GM18499 (cell line): ENCODE measurements at regions not wholly inside any gene's neighbourhood (a gene's known extent, or its start where the extent isn't known, plus 50 kb on each side); places are given as distances from the start of the nearest gene placed in this dataset.
"Not testable (repeated sequence)": the region's sequence is repeated elsewhere in the genome, so short reads cannot be mapped to it uniquely, and the experiment has no call there.

ENCODE experiments used
- ATAC-seq: cut with Tn5 transposase; IDR thresholded peaks from one replicate; pipeline ENCODE4 v1.9.1; 2021; ENCODE audit warnings: moderate number of reproducible peaks; ENCODE audit not compliant: insufficient read depth, unreplicated experiment

DNA sequence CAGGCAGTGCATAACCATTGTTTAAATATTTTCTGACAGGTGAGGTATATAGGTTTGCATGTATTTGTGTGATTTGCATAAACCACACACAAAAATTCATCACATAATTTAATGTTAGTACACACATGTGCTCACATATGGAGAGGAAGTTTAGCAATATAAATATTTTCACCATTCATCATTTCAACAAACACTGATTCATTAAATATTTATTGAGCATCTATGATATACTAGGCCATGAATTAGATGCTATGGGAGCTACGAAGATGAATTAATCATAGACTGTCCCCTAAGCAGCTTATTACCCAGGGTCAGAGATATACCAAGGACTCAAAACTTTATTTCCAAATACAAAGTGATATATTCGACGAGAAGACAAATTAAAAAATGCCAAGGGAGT lies 311.6 kb upstream of the PIK3C3 start:
- ATAC-seq = no peak

DNA sequence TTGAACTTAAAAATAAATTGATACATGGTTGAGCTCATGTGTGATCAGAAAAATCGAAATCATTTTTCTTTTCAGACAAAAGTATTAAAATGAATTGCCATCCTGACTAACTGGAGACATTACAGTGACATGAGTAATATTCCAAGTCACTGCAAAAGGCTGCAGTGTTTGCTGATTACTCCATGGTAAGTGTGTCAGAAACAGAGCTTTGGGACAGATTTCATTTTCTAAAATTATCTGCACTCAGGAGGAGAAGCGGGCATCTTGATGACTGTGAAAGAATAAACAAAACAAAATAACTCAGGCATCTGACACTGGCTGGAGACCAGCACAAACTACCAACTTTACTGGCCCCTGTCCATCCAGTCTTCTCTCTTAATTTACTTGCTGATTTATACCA lies 312.3 kb upstream of the PIK3C3 start:
- no peak for ATAC-seq

DNA sequence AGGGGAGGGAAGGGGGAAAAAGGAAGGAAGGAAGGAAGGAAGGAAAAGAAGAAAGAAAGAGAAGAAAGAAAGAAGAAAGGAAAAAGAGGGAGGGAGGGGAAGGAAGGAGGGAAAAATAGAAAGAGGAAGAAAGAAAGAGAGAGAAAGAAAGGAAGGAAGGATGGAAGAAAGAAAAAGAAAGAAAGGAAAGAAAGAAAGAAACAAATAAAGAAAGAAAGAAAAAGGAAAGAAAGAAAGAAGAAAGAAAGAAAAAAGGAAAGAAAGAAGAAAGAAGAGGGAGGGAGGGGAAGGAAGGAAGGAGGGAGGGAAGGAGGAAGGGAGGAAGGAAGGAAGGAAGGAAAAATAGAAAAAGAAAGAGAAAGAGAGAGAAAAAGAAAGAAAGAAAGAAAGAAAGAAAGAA lies 315.8 kb upstream of the PIK3C3 start:
- ATAC-seq = no peak

DNA sequence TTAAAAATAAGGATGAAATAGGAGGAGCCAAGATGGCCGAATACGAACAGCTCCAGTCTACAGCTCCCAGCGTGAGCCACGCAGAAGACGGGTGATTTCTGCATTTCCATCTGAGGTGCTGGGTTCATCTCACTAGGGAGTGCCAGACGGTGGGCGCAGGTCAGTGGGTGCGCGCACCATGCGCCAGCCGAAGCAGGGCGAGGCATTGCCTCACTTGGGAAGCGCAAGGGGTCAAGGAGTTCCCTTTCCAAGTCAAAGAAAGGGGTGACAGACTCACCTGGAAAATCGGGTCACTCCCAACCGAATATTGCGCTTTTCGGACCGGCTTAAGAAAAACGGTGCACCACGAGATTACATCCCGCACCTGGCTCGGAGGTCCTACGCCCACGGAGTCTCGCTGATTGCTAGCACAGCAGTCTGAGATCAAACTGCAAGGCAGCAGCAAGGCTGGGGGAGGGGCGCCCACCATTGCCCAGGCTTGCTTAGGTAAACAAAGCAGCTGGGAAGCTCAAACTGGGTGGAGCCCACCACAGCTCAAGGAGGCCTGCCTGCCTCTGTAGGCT lies 323.2 kb upstream of the PIK3C3 start:
- ATAC-seq = not testable (repeated sequence)

DNA sequence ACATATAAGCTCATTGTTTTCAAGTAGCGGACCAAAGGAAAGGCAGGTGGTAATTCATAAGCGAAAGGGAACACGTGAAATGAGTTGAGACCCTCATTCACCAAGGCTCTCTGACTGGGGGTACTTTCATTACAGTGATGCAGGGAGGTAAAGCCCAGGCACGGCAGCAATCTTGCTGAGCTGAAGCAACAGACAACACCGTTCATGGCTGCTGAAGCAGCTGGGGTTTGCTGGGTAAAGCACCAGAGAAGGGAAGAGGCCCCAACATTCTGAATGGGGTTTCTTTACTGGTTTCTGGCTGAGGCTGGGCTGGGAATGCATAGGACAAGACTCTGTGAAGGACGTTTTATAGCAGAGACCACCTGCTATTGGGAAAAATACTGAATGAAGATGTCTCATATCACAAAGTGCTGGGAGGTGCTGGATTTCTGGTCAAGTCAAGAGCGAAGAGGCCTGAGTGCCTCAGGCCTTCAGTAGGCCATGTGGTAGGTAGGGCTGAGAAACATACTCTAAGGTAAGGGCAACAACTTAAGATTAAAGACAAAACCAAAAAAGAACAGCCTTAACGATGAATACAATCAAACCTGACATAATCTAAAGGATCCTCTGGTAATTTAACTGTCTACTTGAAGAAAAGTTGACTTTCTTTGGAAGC lies 324.7 kb upstream of the PIK3C3 start:
- ATAC-seq = no peak

DNA sequence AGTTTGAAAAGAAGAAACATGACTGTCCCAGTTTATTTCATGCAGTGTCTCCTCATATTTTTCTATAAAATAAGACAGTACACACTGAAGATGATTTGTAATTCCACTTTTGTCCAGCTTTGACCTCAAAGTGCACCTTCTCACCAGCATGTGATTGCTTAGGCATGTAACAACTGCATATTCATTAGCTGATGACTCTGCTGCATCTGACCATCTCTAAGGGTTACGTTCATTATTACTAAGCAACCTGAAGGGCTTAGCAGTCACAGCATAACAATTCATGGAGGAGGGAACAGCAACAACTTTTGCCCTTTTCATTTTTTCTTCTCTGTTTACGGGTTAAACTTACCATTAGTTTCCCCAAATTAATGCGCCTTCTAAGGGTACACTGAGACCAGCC lies 330.6 kb upstream of the PIK3C3 start:
- no peak for ATAC-seq

DNA sequence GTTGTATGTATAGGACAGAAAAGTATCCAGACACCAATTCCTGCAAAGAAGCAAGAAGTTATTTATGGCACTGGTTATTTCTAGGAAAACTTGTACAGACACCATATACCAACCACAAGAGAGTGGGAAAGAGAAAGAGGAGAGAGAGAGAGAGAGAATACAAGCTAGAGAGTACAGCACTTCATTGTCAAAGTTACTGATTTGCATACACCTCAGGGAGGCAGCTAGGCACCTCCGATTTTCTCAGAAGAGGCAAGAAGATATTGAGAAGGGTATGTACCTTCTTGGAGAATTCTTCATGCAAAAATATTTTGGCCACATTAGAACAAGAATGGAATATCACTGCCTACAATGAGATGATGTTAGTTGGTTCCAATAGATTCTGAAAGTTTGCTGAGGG lies 333.9 kb upstream of the PIK3C3 start:
- ATAC-seq = no peak

DNA sequence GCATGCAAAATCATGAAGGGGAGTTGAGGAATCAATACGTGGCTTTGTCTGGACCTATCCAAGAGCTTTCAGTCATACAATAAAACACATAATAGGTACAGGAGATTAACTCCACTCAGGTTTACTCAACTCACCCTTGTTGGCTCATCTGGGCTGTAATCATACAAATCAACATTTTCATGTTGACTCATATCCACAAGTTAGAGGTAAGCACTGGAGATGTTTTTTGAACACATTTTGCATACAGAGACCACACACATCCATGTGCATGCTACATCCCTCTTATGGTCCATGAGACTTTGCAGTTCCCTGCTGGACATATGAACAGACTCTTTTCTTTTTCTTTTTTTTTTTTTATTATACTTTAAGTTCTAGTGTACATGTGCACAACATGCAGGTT lies 336.9 kb upstream of the PIK3C3 start:
- ATAC-seq = no peak

DNA sequence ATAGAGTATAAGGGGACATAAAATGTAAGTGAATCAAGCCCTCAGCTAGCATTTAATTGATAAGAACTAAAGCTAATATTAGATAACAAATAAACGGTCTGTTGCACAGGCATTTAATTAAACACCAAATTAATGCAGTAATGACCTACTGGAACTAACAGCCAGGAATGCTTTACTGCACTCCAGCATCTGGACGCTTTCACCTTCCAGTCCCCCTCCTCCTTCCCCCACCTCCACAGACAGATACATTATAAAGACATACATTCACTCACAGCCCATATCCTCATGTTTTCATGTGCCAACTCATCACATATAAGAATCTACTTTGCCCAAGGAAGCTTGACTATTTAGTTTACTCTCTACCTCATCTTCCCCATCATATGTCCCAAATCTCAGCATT lies 337.4 kb upstream of the PIK3C3 start:
- no peak for ATAC-seq

DNA sequence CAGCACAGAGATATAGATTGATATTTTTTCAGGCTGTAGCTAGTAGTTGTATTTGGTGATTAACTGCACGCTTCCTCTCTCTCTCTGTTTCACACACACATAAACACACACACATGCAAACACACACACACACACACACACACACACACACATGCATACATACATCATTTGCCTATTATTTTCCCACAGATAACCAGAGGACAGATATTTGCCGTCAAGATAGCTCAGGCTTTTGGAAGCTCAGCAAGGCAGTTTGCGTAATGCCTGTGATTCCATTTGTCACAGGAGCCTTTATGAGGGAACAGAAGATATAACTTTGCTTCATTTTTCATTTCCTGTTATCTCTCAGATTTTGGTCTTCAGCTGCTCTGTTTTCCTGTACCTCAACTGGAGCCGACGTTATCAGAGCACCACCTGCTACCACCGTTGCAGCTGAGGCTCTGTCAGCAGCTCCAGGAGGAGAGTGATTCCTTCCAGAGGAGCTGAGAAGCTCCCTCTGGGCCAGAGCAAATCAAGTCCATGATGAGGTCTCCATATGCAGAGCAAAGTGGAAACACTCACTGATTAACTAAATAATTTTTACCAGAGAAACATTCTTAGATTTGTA lies 341.9 kb upstream of the PIK3C3 start:
- no peak for ATAC-seq

DNA sequence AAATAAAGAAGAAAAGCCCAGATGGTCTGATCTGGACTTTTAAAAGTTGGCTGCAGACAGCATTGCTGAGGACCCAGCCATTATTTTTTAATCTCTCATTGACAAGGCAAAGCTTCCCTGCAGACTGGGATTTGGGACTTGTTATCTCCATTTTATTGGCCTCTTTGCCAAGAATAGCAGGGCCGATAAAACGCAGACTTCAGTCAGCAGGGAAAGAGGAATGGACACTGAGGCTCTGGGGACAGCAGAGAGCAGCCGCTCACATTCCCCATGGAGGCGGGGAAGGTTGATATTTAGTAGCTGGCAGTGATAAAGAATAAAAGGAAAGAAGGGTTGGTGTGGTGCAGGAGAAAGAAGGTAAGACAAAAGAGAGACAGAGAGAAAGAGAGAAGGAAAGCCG lies 350.1 kb upstream of the PIK3C3 start:
- no peak for ATAC-seq

DNA sequence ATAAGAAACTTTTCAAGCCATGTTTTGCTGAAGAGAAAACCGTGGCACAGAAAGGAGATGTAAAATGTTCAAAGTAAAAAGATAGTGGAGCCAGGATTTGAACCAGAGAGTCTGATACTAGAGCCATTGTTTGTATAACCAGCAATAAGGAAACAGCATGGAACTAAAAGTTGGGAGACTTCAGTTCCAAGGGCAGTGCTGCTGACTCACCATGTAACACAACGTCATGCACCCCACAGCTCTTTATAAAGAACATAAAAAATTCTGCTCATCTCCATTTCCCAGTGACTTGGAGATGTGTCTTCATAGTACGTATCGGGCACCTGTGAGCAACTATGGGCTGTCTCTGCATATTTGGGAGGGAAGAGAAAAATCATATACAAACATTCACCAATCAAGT lies 353.0 kb upstream of the PIK3C3 start:
- ATAC-seq = no peak

DNA sequence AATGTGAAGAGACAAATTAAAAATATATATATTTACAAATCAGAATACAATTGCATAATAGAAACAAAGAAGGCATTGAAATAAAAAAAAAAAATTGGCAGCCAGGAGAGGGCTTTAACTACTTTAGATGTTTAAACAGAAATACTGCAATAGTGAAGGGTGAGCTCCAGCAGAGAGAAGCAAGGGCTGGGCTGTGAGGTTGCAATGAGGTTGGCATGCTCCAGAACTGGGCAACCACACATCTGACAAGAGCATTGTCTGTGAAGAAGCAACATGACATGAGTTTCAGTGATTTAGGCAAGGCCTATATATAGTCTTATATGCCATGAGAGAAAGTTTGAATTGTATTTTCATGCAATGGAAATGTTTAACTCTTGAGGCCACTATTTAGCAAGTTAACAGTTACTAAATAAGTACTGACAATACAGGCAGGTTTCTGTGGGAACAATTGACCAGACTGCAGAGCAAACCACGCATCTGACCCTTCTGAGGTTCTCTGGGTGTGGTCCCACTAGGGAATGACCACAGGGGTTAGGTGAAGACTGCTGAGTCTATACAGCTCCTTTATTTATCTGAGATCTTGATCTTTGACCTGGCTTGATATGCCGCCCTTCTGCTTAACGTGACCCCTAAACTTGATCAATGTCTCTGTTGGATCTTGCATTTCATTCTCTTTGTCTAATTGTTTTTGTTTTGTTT lies 354.2 kb upstream of the PIK3C3 start:
- no peak for ATAC-seq

DNA sequence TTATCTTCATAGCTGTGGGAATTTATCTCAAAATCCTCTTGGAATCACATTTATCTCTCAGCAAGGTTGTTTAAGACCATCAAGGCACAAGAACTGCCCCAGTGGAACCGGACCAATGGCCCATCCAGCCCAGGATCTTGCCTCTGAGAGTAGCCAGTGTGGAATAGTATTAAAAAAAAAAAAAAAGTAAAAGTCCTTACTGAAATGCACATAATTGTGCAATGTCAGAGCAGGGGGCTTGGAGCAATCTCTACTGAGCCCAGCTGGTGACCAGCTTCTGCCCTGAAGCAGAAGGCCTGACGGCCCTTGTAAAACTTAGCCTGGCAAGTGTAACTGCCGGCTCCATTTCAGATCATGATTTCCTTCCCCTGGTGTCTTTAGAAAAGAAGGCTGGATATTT lies 355.6 kb upstream of the PIK3C3 start:
- ATAC-seq = no peak

DNA sequence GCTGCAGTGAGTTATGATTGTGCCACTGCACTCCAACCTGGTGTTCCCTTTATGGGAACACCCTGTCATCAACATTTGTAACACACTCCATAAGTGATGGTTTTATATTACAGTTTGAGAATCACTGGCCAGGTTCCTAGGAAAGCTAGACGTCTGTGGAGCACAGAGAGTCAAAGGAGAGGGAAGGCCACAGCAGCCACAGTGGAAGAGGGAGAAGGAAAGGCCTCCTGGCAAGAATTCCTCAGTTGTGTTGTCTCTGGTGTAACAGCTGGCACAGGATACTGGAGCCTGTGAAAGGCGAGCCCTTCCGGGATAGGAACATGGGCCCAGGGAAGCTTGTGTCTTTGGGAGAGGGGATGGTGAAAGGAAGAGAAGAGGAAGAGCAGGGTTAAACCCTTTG lies 360.5 kb upstream of the PIK3C3 start:
- ATAC-seq = no peak

DNA sequence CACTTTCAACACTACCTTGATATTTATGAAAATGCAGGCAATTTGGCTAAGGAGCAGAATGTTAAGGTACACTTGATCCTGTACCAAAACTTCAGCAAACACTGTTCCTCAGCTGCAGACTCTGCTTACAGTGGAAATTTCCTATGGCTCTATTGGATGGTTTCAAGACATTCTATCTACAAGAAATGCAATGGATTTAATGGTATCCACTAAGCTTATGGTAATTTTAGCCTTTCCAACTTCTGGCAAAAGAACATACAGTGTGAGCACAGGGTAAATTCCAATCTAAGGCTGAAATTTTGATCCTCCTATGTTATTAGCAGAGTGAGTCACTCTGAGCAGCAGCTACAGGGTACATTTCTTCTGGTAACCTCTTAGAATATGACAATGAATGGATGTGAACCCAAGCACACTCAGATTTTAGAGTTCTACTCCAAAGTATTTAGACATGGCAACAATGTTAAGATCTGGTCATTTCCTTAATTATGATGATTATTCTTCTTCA lies 361.8 kb upstream of the PIK3C3 start:
- ATAC-seq = no peak

DNA sequence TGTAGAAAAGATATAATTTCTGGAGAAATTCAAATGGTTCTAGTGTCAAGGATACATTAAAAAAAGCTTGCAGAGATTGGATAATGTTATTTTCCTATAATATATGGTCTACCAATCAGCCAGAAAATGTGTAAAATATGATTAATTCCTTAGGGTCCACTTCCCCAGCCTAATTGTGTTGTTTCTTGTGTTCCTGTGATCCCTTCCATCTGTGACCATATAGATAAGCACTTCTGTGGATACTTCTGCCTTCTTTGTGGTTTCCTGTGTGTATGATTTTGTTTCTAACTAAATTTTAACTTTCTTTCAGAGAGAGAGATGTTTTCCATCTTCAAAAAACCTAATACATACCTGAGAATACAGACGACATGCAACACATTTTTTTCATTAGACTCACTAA lies 367.1 kb upstream of the PIK3C3 start:
- ATAC-seq = no peak

DNA sequence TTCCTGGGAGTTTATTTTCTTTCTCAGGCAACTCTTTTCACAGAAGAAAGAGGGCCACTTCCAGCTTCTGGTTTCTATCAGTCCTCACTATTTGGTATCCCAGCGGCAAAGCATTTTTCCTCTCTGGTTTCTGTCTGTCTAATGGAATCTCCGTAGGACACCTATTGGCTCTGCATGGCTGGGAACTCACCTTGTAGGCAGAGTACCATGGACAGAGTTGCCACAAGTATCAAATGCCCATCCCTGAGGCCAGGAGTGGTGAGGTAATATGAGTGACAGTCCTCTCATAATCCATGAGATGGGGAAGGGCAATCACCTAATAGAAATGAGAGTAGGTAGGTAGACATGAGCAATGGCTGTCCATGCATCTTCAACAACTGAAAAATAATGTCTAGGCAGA lies 369.5 kb upstream of the PIK3C3 start:
- ATAC-seq = no peak

DNA sequence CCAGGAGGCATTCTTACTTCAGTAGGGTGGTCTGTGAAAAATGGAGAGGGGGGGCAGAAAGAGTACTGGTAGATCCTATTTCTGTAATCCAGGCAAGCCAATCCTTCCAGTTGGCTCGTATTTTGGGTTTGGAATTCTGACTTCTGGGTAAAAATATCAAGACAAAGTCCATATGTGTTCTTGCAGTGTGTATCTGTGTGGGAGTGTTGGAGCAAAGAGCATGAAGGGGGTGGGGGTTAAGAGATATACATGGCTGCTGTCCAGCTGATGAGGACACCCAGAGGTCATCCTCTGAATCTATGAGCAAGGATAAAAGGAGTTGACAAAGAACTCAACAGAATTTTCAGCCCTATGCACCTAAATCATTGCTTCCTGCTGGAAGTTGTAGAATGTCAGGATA lies 375.8 kb upstream of the PIK3C3 start:
- no peak for ATAC-seq

DNA sequence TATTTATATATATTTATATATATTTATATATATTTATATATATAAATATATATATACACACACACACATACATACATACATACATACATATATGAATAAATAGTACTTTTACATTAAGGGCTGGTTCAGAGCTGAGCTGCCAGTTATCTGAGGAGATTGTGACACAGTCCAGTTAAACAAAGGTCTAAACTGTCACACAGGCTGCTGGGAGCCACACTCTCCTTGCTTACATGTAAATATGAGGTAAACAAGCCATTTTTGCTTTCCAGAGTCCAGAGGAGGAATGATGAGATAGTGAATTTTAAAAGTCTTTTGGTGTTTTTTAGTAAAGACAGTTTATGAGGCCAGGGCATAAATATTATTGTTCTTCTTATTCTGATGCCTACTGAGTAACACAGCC lies 377.5 kb upstream of the PIK3C3 start:
- ATAC-seq = no peak

DNA sequence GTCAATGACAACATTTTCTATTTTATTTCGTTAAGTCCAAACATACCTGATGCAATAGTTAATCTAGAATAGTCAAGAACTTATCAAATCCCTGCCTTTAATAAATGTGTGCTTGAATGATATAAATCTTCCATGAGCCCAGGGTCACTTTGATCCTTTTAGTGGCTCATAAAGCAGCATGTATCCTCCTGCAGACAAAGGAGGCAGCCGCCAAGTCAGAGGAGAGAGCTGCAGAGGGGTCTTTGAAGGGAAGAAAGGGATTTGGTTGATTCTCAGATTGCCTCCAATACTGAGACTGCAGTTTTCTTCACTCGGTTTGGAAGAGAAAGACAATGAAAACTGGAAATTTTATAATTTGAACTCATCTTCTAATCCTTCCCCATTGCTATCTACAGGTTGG lies 378.4 kb upstream of the PIK3C3 start:
- no peak for ATAC-seq
